ENCODE measurements at regions not wholly inside any gene's neighbourhood (a gene's known extent, or its start where the extent isn't known, plus 50 kb on each side); places are given as distances from the start of the nearest gene placed in this dataset.

DNA sequence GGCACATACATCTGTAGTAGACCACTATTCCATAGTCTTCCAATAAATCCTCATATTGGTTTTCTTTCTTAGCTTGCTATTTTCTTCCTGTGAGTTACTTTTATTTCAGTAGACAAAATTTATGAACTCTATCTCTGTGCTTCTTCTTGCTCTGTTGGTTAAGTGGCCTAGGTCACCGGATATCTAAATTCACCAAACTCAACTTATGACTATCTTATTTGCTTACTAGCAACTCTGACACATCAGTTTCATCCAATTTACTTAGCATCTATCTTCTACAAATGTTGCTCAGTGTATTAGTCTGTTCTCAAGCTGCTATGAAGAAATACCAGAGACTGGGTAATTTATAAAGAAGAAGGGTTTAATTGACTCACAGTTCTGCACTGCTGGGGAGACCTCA lies 432.5 kb upstream of the FSIP2 start:
- Histone ChIP-seq H3K4me3 (no peak overlapping the region), H3K27me3 (replicated peaks; ENCODE audit: insufficient read depth) (no peaks in the 10 kb centered on the region), H3K36me3 (no peaks in the 10 kb centered on the region), H3K4me1 (ENCODE audit: control insufficient read depth in 1 of 2, low read depth in 2 of 2) (no peaks in the 10 kb centered on the region), H3K27ac (no peak overlapping the region), H3K9me3 (no peaks in the 10 kb centered on the region)
- TF ChIP-seq, protein P1, sequence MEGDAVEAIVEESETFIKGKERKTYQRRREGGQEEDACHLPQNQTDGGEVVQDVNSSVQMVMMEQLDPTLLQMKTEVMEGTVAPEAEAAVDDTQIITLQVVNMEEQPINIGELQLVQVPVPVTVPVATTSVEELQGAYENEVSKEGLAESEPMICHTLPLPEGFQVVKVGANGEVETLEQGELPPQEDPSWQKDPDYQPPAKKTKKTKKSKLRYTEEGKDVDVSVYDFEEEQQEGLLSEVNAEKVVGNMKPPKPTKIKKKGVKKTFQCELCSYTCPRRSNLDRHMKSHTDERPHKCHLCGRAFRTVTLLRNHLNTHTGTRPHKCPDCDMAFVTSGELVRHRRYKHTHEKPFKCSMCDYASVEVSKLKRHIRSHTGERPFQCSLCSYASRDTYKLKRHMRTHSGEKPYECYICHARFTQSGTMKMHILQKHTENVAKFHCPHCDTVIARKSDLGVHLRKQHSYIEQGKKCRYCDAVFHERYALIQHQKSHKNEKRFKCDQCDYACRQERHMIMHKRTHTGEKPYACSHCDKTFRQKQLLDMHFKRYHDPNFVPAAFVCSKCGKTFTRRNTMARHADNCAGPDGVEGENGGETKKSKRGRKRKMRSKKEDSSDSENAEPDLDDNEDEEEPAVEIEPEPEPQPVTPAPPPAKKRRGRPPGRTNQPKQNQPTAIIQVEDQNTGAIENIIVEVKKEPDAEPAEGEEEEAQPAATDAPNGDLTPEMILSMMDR (IDR thresholded peaks at IDR 0.05) = no peak
- ATAC-seq (ENCODE audit: insufficient number of reproducible peaks, low FRiP score, low read depth) (no peak), DNase-seq (ENCODE audit: low spot score) (no peak)

DNA sequence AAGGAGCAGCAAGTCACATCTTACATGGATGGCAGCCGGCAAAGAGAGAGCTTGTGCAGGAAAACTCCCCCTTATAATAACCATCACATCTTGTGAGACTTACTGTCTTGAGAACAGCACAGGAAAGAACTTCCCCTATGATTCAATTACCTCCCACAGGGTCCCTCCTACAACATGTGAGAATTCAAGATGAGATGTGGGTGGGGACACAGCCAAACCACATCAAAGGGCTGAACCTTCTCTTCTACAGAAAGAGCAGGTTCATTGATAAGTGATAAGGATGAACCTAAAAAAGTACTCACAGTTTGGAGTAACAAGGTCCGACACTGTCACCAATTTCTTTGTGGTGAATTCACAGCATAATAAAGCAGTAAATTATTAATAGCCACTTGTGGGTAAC lies 422.2 kb upstream of the FSIP2 start:
- Histone ChIP-seq H3K27ac (no peak overlapping the region), H3K4me3 (no peak overlapping the region), H3K27me3 (replicated peaks; ENCODE audit: insufficient read depth) (no peaks in the 10 kb centered on the region), H3K36me3 (no peaks in the 10 kb centered on the region), H3K9me3 (no peaks in the 10 kb centered on the region), H3K4me1 (ENCODE audit: control insufficient read depth in 1 of 2, low read depth in 2 of 2) (no peaks in the 10 kb centered on the region)
- DNase-seq (ENCODE audit: low spot score) = no peak
- no peak for ATAC-seq (ENCODE audit: insufficient number of reproducible peaks, low FRiP score, low read depth)
- TF ChIP-seq, protein P1 (IDR thresholded peaks at IDR 0.05) = no peak

DNA sequence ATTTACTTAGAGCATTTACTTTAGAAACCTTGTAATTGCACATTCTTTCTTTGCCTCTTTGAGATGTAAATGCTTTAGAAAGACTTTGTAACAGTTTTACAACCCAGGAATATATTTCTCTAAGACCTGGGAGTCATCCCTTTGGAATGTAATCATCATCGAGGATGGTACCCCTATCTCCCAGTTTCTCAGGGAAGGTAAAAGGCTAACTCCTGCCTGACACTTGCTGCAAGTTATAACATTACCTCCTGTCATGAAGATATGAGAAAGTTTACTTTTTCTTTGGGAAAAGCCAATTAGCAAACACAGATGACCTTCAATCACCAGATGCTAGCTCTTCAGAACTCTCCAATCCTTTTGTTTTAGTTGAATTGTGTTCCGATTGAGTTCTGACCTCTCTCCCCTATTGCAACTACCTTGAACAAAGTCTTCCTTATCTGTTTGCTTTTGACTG lies 420.3 kb upstream of the FSIP2 start:
- no peaks in the 10 kb centered on the region for H3K9me3 ChIP-seq
- TF ChIP-seq, protein P1 (IDR thresholded peaks at IDR 0.05) = no peak
- ATAC-seq (ENCODE audit: insufficient number of reproducible peaks, low FRiP score, low read depth) = no peak
- H3K27me3 ChIP-seq (replicated peaks; ENCODE audit: insufficient read depth) = no peaks in the 10 kb centered on the region
- no peaks in the 10 kb centered on the region for H3K36me3 ChIP-seq
- no peaks in the 10 kb centered on the region for H3K4me1 ChIP-seq (ENCODE audit: control insufficient read depth in 1 of 2, low read depth in 2 of 2)
- no peak overlapping the region for H3K27ac ChIP-seq
- no peak overlapping the region for H3K4me3 ChIP-seq
- no peak for DNase-seq (ENCODE audit: low spot score)

DNA sequence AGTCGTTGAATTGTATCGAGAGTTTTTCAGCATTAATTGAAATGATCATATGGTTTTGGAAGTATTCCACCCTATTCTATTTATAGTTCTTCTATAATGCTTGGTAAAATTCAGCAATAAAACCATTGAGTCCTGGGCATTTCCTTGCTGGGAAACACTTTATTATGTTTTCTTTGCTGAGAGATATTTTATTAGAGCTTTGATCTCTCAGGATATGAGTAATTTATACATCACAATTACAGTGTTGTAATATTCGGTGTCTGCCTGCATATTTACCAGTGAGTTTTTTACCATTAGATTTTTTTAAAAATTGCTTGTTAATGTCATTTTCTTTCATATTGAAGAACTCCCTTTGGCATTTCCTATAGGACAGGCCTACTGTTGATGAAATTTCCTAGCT lies 402.7 kb upstream of the FSIP2 start:
- no peaks in the 10 kb centered on the region for H3K4me1 ChIP-seq (ENCODE audit: control insufficient read depth in 1 of 2, low read depth in 2 of 2)
- H3K9me3 ChIP-seq = no peaks in the 10 kb centered on the region
- no peak overlapping the region for H3K27ac ChIP-seq
- H3K4me3 ChIP-seq = no peak overlapping the region
- DNase-seq (ENCODE audit: low spot score) (no peak), ATAC-seq (ENCODE audit: insufficient number of reproducible peaks, low FRiP score, low read depth) (no peak)
- no peaks in the 10 kb centered on the region for H3K36me3 ChIP-seq
- H3K27me3 ChIP-seq (replicated peaks; ENCODE audit: insufficient read depth) = no peaks in the 10 kb centered on the region
- TF ChIP-seq, protein P1 (IDR thresholded peaks at IDR 0.05) = no peak

DNA sequence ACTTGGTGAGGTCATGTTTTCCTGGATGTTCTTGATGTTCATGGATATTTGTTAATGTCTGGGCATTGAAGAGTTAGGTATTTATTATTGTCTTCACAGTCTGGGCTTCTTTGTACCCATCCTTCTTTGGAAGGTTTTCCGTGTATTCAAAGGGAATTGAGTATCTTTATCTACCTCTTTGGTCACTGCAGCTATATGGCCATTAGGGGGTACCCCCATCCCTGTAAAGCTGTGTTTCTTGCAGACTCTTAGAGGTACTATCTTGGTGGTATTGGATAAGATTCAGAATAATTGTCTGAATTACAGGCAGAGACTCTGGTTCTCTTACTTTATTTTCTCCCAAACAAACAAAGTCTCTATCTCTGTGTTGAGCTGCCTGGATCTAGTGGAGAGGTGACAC lies 401.6 kb upstream of the FSIP2 start:
- no peak for ATAC-seq (ENCODE audit: insufficient number of reproducible peaks, low FRiP score, low read depth)

More for the DNA sequence above, 401.6 kb upstream of the FSIP2 start:
- TF ChIP-seq, protein P1 (IDR thresholded peaks at IDR 0.05) = no peak
- Histone ChIP-seq H3K36me3 (no peaks in the 10 kb centered on the region), H3K4me3 (no peak overlapping the region), H3K9me3 (no peaks in the 10 kb centered on the region), H3K27ac (no peak overlapping the region), H3K4me1 (ENCODE audit: control insufficient read depth in 1 of 2, low read depth in 2 of 2) (no peaks in the 10 kb centered on the region), H3K27me3 (replicated peaks; ENCODE audit: insufficient read depth) (no peaks in the 10 kb centered on the region)
- no peak for DNase-seq (ENCODE audit: low spot score)
